GM23338 (cell line): ENCODE measurements at regions not wholly inside any gene's neighbourhood (a gene's known extent, or its start where the extent isn't known, plus 50 kb on each side); places are given as distances from the start of the nearest gene placed in this dataset.

Experiments
- ATAC-seq: fragments of 200-7000 bp; cut with Tn5 transposase; 3 replicates; pipeline ENCODE4 v1.9.1; 2020
- DNase-seq: peaks from one replicate; pipeline ENCODE4 v3.0.0-alpha.2; 2015; ENCODE audit warnings: low spot score
- H2AFZ ChIP-seq: fragments of 200-600 bp; sonication (generic); 2 replicates; pipeline ENCODE4 v1.8.0; 2016; ENCODE audit warnings: antibody characterized with exemption, mild to moderate bottlenecking, moderate library complexity
- H3F3A ChIP-seq: fragments of 200-600 bp; sonication (generic); replicated peaks from 2 replicates; pipeline ENCODE4 v1.8.0; 2017; ENCODE audit warnings: antibody characterized with exemption, mixed run types, low read depth
- H3K27ac ChIP-seq: fragments of 200-600 bp; sonication (generic); 2 replicates; pipeline ENCODE4 v1.6.1; 2016; ENCODE audit warnings: low read depth
- H3K27me3 ChIP-seq: fragments of 200-600 bp; sonication (generic); 2 replicates; pipeline ENCODE4 v1.8.0; 2016; ENCODE audit warnings: mild to moderate bottlenecking, mixed run types, moderate library complexity; ENCODE audit not compliant: insufficient read depth
- H3K36me3 ChIP-seq: fragments of 200-600 bp; sonication (generic); 2 replicates; pipeline ENCODE4 v1.8.0; 2016; ENCODE audit warnings: mild to moderate bottlenecking; ENCODE audit not compliant: insufficient read depth
- H3K4me1 ChIP-seq: fragments of 200-600 bp; sonication (generic); 2 replicates; pipeline ENCODE4 v1.8.0; 2016; ENCODE audit warnings: mild to moderate bottlenecking, moderate library complexity; ENCODE audit not compliant: insufficient read depth
- H3K4me2 ChIP-seq: fragments of 200-600 bp; sonication (generic); 2 replicates; pipeline ENCODE4 v1.7.1; 2017; ENCODE audit warnings: mixed run types
- H3K4me3 ChIP-seq: fragments of 200-600 bp; sonication (generic); 2 replicates; pipeline ENCODE4 v1.6.1; 2016; ENCODE audit warnings: mixed run types
- H3K79me2 ChIP-seq: fragments of 200-600 bp; sonication (generic); replicated peaks from 2 replicates; pipeline ENCODE4 v1.8.0; 2017; ENCODE audit warnings: mild to moderate bottlenecking; ENCODE audit not compliant: insufficient read depth
- H3K9me2 ChIP-seq: fragments of 200-600 bp; sonication (generic); 2 replicates; pipeline ENCODE4 v1.8.0; 2017; ENCODE audit not compliant: insufficient read depth
- H4K20me1 ChIP-seq: fragments of 200-600 bp; sonication (generic); replicated peaks from 2 replicates; pipeline ENCODE4 v1.8.0; 2017; ENCODE audit warnings: mild to moderate bottlenecking; ENCODE audit not compliant: insufficient read depth
- H3K27ac Mint-ChIP-seq: 2 replicates; pipeline ENCODE4 v1.8.0; 2020; ENCODE audit warnings: inconsistent platforms, mild to moderate bottlenecking, moderate library complexity, mixed read lengths
- H3K27me3 Mint-ChIP-seq: 3 replicates; pipeline ENCODE4 v1.8.0; 2022; ENCODE audit warnings: low read depth, mild to moderate bottlenecking, moderate library complexity, mixed read lengths, inconsistent platforms; ENCODE audit not compliant: insufficient read depth, poor library complexity
- H3K36me3 Mint-ChIP-seq: 3 replicates; pipeline ENCODE4 v1.8.0; 2021; ENCODE audit warnings: low read depth, mild to moderate bottlenecking, inconsistent platforms, moderate library complexity, mixed read lengths
- H3K4me1 Mint-ChIP-seq: 3 replicates; pipeline ENCODE4 v1.8.0; 2020; ENCODE audit warnings: mild to moderate bottlenecking, inconsistent platforms, mixed read lengths
- H3K4me3 Mint-ChIP-seq: 3 replicates; pipeline ENCODE4 v1.8.0; 2021; ENCODE audit warnings: moderate library complexity, mild to moderate bottlenecking, inconsistent platforms, mixed read lengths
- H3K9me3 Mint-ChIP-seq: 3 replicates; pipeline ENCODE4 v1.8.0; 2020; ENCODE audit warnings: moderate library complexity, mild to moderate bottlenecking, inconsistent platforms, mixed read lengths
- CREB1 ChIP-seq: fragments of 250-450 bp; sonication (Bioruptor Pico); IDR thresholded peaks from 2 replicates; pipeline ENCODE4 v1.5.0; 2020; ENCODE audit warnings: low read depth, mild to moderate bottlenecking, moderate library complexity
- CTCF ChIP-seq, 2 experiments: fragments of 200-600 bp in 1 of 2; sonication (generic) in 1 of 2; conservative IDR thresholded peaks; 2 replicates each; pipeline versions ENCODE4 v1.5.1 to v1.6.1; 2016 to 2017; ENCODE audit warnings: antibody characterized with exemption in 2 of 2, low read depth in 2 of 2, mild to moderate bottlenecking in 2 of 2, moderate library complexity in 1 of 2
- ETS1 ChIP-seq: IDR thresholded peaks from 2 replicates; pipeline ENCODE4 v1.6.1; 2016; ENCODE audit warnings: antibody characterized with exemption
- EZH2 ChIP-seq: fragments of 200-600 bp; sonication (generic); IDR thresholded peaks from one replicate; pipeline ENCODE4 v1.8.0; 2017; ENCODE audit warnings: antibody characterized with exemption, mild to moderate bottlenecking, low read depth; ENCODE audit not compliant: unreplicated experiment
- EZH2phosphoT487 ChIP-seq: fragments of 200-600 bp; sonication (generic); IDR thresholded peaks from one replicate; pipeline ENCODE4 v1.8.1; 2018; ENCODE audit warnings: antibody characterized with exemption; ENCODE audit not compliant: unreplicated experiment
- JUNB ChIP-seq: IDR thresholded peaks from one replicate; pipeline ENCODE4 v1.6.1; 2016; ENCODE audit warnings: antibody characterized with exemption; ENCODE audit not compliant: unreplicated experiment
- NANOG ChIP-seq: IDR thresholded peaks from 2 replicates; pipeline ENCODE4 v1.6.1; 2016; ENCODE audit warnings: antibody characterized with exemption, borderline replicate concordance
- POLR2AphosphoS5 ChIP-seq: IDR thresholded peaks from 2 replicates; pipeline ENCODE4 v1.6.1; 2016; ENCODE audit warnings: antibody characterized with exemption, low read depth
- REST ChIP-seq: IDR thresholded peaks from one replicate; pipeline ENCODE4 v1.6.1; 2018; ENCODE audit warnings: antibody characterized with exemption; ENCODE audit not compliant: unreplicated experiment
- STAT1 ChIP-seq: IDR thresholded peaks from one replicate; pipeline ENCODE4 v1.6.1; 2016; ENCODE audit warnings: antibody characterized with exemption; ENCODE audit not compliant: unreplicated experiment
- ZNF114 ChIP-seq: fragments of 250-450 bp; sonication (Bioruptor Pico); IDR thresholded peaks from 2 replicates; pipeline ENCODE4 v1.5.0; 2020; ENCODE audit warnings: mild to moderate bottlenecking, moderate library complexity
- ZNF331 ChIP-seq: fragments of 250-450 bp; sonication (Bioruptor Pico); IDR thresholded peaks from 2 replicates; pipeline ENCODE4 v1.5.0; 2020; ENCODE audit warnings: low read depth, mild to moderate bottlenecking, moderate library complexity
- TF ChIP-seq, protein P1 (sequence below): fragments of 250-450 bp; sonication (Bioruptor Pico); IDR thresholded peaks from 2 replicates; pipeline ENCODE4 v1.5.0; 2020; ENCODE audit warnings: mild to moderate bottlenecking, moderate library complexity

GRCh38 chr10:29950391-29950790, 109.0 kb downstream of the JCAD start:
- Histone ChIP-seq H4K20me1 (no peaks in the 10 kb centered on the region), H3K27me3 (no peaks in the 10 kb centered on the region), H3K36me3 (no peaks in the 10 kb centered on the region), H2AFZ (no peak overlapping the region), H3K4me1 (no peaks in the 10 kb centered on the region), H3K79me2 (no peaks in the 10 kb centered on the region), H3F3A (no peaks in the 10 kb centered on the region), H3K27ac (no peak overlapping the region), H3K4me2 (no peak overlapping the region), H3K9me2 (no peaks in the 10 kb centered on the region; the same call in 1 of the 2 replicates), H3K4me3 (no peak overlapping the region)
- Mint-ChIP-seq H3K27ac (no peak overlapping the region), H3K4me1 (peaks cover 6% of the 10 kb centered on the region; the same call in 2 of the 3 replicates), H3K9me3 (no peaks in the 10 kb centered on the region), H3K36me3 (no peaks in the 10 kb centered on the region; the same call in 2 of the 3 replicates), H3K27me3 (peaks cover 2% of the 10 kb centered on the region), H3K4me3 (no peak overlapping the region)
- TF ChIP-seq JUNB: no peak
- no peak for TF ChIP-seq STAT1
- TF ChIP-seq POLR2AphosphoS5: no peak
- TF ChIP-seq CTCF (conservative IDR thresholded peaks at IDR 0.05; ENCODE audit: low read depth in 2 of 2): no peak
- no peak for TF ChIP-seq EZH2
- no peak for TF ChIP-seq ZNF331 (CRISPR knock-in tag)
- no peak for TF ChIP-seq REST
- TF ChIP-seq NANOG: no peak
- TF ChIP-seq, protein P1, sequence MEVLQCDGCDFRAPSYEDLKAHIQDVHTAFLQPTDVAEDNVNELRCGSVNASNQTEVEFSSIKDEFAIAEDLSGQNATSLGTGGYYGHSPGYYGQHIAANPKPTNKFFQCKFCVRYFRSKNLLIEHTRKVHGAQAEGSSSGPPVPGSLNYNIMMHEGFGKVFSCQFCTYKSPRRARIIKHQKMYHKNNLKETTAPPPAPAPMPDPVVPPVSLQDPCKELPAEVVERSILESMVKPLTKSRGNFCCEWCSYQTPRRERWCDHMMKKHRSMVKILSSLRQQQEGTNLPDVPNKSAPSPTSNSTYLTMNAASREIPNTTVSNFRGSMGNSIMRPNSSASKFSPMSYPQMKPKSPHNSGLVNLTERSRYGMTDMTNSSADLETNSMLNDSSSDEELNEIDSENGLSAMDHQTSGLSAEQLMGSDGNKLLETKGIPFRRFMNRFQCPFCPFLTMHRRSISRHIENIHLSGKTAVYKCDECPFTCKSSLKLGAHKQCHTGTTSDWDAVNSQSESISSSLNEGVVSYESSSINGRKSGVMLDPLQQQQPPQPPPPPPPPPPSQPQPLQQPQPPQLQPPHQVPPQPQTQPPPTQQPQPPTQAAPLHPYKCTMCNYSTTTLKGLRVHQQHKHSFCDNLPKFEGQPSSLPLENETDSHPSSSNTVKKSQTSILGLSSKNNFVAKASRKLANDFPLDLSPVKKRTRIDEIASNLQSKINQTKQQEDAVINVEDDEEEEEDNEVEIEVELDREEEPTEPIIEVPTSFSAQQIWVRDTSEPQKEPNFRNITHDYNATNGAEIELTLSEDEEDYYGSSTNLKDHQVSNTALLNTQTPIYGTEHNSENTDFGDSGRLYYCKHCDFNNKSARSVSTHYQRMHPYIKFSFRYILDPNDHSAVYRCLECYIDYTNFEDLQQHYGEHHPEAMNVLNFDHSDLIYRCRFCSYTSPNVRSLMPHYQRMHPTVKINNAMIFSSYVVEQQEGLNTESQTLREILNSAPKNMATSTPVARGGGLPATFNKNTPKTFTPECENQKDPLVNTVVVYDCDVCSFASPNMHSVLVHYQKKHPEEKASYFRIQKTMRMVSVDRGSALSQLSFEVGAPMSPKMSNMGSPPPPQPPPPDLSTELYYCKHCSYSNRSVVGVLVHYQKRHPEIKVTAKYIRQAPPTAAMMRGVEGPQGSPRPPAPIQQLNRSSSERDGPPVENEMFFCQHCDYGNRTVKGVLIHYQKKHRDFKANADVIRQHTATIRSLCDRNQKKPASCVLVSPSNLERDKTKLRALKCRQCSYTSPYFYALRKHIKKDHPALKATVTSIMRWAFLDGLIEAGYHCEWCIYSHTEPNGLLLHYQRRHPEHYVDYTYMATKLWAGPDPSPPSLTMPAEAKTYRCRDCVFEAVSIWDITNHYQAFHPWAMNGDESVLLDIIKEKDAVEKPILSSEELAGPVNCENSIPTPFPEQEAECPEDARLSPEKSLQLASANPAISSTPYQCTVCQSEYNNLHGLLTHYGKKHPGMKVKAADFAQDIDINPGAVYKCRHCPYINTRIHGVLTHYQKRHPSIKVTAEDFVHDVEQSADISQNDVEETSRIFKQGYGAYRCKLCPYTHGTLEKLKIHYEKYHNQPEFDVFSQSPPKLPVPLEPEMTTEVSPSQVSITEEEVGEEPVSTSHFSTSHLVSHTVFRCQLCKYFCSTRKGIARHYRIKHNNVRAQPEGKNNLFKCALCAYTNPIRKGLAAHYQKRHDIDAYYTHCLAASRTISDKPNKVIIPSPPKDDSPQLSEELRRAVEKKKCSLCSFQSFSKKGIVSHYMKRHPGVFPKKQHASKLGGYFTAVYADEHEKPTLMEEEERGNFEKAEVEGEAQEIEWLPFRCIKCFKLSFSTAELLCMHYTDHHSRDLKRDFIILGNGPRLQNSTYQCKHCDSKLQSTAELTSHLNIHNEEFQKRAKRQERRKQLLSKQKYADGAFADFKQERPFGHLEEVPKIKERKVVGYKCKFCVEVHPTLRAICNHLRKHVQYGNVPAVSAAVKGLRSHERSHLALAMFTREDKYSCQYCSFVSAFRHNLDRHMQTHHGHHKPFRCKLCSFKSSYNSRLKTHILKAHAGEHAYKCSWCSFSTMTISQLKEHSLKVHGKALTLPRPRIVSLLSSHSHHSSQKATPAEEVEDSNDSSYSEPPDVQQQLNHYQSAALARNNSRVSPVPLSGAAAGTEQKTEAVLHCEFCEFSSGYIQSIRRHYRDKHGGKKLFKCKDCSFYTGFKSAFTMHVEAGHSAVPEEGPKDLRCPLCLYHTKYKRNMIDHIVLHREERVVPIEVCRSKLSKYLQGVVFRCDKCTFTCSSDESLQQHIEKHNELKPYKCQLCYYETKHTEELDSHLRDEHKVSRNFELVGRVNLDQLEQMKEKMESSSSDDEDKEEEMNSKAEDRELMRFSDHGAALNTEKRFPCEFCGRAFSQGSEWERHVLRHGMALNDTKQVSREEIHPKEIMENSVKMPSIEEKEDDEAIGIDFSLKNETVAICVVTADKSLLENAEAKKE (CRISPR knock-in tag): no peak
- TF ChIP-seq ZNF114 (CRISPR knock-in tag): no peak
- TF ChIP-seq CREB1: no peak
- TF ChIP-seq EZH2phosphoT487: no peak
- TF ChIP-seq ETS1: no peak
- DNase-seq (no peak), ATAC-seq (no peak)
